GM18868 (cell line): ENCODE measurements at regions not wholly inside any gene's neighbourhood (a gene's known extent, or its start where the extent isn't known, plus 50 kb on each side); places are given as distances from the start of the nearest gene placed in this dataset.

Source experiments
- ATAC-seq: cut with Tn5 transposase; IDR thresholded peaks from one replicate; pipeline ENCODE4 v1.9.1; 2021; ENCODE audit warnings: mild to moderate bottlenecking, moderate library complexity; ENCODE audit not compliant: unreplicated experiment

DNA sequence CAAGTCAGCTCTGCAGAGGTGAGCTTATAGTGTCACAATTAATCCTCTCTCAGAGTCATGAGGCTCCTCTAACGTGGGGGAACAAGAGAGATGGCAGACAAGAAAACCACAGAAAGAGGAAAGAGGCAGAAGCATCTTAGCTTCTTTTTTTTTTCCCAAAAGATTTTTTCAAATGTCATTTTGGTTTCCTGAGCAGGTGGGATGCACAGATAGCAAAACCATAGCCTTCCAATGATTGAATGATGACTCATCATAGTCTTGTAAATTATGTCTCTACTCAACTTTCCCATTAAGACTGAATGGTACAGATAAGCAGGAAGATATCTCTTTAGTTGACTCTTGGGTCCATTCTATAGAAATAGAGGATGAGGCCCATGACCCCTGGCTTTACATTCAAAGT lies 162.8 kb upstream of the ZFHX3 start:
- no peak for ATAC-seq

DNA sequence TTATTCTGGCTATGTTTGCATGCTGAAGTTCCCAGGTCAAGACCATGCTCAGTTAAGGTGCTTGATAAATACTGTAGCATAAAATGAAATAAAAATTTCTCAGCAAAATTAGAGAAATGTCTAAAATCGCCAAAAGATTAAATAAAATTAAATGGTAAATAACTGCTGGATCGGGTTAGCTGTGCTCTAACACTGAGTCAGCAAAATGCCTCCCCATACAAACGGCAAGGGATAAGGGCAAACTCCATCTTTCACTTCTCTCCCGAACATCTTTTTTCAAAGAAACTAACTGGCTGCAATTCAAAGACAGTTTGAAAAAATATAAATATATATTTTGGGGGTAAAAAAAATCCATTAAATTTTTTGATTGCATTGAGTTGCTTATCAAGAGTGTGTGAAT lies 162.2 kb upstream of the ZFHX3 start:
- no peak for ATAC-seq

DNA sequence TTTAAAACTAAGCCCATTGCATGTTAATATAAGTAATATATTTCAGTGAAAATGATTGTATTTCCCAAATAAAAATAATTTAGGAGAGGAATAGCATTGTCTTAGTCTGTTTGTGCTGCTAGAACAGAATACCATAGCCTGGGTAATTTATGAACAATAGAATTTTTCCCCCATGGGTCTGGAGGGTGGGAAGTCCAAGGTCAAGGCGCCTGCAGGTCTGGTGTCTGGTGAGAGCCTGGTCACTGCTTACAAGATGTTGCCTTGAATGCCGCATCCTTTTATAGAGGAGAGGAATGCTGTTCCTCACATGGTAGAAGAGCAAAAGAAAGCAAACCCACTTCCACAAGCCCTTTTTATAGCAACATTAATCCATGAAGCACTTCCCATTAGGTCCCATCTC lies 161.3 kb upstream of the ZFHX3 start:
- no peak for ATAC-seq

DNA sequence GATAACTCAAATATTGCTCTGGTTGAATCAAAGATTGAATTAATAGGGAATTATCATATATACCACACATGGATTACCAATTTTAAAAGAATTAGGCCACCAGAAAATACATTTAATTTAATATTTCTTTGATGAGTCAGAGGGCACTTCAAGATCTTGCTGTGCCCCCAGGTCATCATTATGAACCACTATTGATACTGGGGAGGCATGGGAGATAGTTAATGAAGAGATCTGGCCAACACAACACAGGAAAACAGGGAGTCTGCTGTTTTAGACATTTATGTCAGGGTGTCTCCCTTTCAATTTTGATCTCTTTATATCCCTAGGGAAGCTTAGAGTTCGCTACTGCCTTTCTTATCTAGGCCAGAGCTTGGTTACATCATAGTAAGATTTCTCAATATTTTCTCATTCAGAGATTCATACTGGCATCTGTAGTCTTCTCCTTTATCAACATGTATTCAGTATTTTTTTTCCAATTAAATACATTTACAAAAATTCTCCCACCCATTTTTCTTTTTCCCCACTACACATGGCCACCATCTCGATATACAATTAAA lies 158.3 kb upstream of the ZFHX3 start:
- no peak for ATAC-seq

DNA sequence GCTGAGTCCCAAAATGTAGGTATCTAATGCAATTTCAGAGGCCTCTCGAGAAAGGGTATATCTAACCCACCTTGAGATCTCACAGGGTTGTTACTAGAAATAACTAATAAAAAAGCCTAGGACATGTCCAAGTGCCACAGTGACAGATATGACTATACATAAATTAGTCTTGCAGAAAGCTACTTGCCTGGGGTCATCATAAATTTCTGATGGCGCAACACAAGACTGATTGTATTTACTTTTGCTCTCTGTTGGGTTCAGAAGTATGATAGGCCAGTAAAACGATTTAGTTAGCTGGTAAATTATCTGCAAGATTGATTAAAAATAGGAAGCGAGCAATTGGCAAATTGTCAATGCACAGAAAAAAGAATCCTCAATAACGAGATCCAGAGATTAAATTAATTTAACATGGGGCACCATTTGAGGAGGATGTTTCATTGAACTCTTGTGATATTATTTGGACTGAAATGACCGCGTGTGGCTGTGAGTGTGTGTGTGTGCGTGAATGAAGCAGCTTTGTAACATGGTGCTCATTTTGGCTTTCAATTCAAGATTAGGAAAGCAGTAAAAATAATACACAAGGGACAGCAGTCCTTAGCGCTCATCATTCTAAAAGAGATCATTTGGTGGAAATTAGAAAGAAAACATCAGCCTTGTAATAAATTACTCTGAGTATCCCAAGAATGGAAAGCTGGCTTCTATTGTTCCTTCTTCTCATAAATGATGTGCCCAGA lies 157.4 kb upstream of the ZFHX3 start:
- ATAC-seq: no peak

DNA sequence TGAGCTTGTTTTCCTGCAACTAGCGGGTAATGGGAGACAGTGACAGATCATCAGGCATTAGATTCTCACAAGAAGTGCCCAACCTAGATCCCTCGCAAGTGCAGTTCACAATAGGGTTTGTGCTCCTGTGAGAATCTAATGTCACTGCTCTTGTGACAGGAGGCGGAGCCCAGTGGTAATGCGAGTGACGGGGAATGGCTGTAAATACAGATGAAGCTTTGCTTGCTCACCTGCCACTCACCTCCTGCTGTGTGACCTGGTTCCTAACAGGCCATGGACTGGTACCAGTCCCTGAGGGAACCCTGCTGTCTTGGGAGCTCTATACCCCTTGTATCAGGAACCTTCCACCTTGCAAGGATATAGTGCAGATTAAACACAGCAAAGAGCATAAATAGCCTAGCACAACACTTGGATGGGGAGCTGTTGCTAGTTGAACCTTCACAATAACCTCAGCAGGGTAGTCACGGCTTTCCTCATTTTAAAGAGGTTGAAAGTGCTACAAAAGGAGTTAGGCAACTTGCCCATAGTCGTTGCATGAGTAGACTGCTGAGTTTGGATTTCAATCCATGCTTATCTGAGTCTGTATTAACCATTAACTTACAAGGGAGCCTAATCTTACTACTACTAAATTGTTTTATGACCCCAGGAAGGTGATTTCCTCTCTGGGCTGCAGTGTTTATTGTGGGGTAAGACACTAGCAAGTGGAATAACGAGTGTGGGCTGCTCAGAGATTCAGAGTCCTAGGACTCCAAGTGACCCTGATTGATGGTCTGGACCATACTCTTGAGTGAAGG lies 156.6 kb upstream of the ZFHX3 start:
- no peak for ATAC-seq

DNA sequence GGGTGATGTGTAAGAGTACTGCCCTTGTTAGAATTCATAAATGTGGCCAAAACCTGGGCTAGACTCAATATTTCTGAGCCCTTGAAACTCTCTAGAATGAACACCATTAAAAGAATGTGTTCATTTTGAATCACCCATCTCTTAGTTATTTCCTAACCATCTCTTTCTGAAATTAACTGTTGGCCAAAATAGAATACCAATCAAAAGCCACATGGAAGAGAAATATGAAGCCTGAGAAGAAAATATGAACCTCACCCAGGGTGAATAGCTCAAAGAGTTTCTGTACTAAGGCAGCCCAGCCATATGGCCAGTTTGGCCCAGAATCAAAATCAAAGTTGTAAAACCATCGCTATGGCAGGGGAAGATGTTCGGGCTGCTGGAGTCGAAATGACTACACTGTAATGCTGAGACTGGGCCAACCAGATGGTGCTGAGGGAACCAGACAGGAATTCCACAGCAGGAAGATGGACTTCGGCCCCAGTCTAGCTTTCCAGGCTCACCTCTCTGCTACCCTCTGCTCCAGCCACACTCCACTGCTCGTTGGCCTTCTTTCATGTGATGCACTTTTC lies 154.3 kb upstream of the ZFHX3 start:
- ATAC-seq: no peak

DNA sequence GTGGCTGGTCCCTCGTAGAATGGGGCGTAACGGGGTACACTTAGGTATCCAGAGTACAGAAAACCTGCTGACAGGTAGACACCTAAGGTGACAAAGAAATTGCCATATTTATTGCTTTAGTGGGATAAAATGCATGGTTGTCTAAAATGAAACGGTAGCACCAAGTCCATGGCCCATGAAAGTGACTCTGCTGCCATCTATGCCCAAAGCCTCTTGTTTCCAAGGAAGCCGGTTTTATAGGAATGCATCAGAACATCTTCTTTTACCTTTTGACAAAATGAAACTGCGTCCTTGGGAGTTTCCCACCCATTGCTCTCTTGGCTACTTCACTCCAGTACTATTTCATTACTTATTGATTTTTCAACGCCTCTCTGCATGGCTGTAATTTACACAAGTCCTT lies 151.3 kb upstream of the ZFHX3 start:
- ATAC-seq: no peak

DNA sequence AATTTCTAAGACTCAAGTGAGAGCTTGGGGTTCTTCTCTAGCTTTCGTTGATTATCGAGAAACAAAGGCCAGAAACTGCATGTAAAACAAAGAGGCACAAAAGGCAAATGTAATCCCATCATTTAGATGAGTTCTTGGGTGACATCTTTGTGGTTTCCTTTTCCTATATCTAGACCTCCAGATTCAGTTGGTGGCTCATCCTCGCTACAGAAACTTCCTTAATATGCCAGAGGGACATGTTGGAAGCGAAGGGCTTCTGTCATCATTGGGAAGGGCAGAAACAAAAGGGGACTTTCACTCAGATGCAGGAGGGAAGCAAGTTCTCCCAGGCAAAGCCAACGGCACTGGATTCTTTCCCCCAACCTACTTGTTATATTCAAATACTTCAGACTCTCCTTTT lies 150.6 kb upstream of the ZFHX3 start:
- ATAC-seq: no peak

DNA sequence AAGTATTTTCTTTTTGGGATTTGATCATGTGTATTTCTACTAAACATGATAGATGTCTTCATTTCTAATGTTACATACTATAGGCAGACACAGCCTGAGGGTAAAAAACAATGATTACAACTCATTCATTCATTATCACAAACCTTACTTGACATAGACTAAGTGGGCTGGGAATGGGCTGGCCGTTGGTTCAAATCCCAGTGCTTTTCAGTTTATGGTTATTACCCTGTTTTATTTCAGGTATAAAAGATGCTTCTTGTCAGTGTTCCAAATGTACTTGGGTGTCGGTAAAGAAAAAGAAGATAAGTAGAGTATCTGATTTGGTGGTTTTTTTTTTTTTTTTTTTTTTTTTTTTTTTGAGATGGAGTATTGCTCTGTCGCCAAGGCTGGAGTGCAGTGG lies 149.7 kb upstream of the ZFHX3 start:
- no peak for ATAC-seq

DNA sequence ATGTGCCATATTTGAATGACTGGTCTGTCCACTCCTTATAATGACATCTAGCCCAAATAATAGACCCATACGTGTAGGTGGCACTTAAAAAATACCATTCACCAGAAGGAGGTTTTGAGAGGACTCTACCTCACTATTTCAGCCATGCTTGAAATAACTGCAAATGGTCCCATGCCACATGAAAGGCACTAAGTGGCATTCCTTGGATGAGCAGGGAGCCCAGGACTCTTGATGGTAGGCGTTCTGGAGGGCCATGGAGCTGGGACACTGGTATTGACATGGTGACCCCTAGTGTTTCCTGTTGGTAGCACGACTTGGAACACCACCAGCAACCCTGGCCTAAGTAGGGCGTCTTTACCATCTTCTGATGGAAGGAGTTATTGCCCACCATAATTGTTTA lies 148.7 kb upstream of the ZFHX3 start:
- ATAC-seq: peak; percentile 82

DNA sequence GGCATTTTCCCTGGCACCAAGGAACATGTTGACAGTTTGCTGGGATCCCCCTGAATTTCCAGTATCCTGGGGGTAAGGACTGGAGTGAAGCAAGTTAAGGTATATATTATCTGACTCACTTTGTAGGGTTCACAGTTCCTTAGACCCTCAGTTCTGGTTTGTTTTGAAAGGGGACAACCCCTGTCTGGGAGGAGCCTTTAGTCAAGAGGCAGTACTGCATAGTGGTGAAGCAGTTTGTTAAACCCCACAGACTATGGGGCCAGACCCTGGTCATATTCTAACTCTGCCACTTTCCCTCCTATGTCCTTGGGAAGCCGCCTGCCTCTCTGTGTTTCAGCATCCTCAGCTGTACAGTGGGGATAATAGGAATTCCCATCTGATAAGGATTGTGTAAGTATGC lies 145.5 kb upstream of the ZFHX3 start:
- ATAC-seq: no peak

DNA sequence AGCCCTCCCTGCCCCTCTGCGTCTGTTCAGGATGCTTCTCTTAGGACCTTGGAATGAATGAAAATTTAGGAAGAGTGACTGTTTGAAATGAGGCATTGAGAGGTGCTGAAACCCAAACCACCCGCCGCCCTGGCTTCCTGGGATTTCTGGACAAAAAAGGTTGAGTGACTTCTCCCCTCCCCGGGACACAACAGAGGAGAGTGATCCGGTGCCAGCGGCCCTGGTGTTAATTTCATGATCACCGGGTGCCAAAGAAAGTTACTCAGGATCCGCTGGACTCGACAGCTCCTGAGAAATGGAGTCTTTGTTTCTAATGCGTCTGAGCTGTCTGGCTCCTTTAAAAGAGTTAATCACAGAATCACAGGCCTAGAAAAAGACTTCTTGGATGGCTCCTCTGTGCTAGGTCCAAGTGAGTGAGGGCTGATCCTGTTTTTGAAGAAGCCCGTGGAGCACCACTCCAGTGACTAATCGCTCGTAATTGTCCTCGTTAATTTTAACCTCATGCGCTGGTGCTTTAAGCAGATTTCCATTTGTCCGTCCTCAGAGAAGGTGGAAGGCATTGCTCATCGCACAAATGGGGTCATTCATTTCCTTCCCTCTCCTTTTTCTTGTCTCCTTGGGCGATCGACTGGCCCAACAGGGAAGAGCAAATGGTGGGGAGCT lies 144.4 kb upstream of the ZFHX3 start:
- no peak for ATAC-seq

DNA sequence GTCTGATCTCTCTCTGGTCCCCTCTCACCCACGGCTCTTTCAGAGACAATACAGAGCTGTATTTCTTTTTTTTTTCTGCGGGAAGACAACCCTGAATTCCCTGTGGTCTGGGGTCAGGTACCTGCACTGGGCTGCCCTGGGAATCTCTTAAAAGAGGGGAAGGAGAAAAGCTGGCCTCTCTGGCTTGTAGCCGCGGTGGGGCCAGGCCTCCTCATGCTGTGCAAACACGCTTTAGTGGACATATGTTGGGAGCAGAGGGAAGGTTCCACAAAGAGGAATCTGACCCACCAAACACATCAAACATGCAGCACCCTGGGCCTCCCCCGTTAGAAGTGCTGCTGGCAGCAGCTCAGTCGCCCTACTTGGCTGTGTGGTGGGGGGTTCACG lies 143.7 kb upstream of the ZFHX3 start:
- no peak for ATAC-seq

DNA sequence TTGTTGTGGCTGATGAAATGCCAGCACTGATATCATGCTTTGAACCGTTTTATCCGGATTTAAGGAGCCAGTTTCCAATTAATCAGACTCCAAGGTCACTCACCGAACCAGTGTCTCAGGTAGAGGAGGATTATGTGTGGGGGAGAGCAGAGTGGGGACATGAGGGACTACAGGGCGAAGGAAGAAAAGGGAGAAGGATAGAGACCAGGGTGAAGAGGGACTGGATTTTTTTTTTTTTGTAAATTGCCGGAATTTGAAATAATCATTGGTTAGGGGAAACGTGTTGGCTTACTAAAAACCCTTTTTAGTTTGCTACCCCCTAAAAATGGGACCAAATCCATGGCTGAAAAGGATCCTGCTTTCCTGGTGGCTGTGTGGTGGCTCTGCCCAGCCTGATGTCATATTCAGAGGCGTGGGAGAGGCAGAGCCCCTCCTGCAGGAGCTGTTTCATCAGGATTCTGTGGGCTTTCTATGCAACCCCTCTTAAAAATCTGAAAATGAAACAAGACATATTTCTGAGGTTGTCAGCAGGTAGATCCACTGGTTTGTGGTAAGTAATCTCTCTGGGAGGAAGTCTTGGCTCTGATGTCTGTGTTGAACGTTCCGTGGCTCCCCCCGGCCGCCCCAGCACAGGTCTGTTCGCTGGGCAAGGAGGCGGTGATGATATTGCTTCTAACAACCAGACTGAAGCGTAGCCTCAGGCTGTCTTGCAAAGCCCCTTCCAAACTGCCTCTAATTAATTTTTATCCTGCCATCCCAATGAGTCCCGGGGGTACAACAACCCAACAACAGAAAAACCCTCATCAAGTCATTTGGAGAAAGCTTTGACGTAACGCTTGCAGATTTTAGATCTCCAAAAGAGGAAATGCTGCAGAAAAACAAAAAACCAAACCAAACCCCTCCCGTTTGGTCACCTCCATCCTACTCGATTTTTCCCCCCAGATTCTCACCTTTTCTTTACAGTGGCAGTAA lies 143.0 kb upstream of the ZFHX3 start:
- ATAC-seq: no peak

DNA sequence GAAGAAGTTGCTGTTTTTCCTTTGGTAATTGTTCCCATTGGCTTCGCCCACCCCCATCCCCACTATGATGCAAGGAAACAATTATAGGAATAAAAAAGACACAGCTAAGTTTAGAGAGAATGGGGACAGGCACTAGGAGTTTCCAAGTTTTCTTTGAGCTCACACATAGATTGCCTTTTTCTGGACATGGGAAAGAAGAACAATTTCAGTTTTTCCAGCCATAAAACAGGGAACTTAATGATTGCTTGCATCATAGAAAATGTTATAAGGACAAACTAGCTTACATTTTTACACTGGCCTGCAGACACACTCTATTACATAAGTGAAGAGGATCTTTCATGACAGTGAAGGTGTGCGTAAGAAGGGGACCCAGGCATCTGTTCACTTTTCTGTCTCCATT lies 142.3 kb upstream of the ZFHX3 start:
- no peak for ATAC-seq

DNA sequence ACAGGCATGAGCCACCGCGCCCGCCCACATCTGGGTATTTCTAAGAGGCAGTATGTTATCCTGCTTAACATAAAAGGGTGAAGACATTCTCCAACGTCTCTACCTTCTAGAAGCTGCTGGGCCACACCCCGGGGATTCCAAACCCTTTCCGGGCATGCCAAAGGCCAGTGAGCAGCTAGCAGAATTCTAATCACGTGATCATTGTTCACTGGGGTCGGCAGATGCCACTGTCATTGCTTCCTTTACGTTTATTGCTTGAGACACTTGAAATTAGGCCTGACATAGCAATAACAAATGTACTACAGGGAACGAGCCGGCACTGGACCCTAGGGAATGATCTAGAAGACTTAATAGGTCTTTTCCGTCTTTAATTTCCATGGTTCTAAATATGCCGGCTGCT lies 141.2 kb upstream of the ZFHX3 start:
- ATAC-seq: no peak

DNA sequence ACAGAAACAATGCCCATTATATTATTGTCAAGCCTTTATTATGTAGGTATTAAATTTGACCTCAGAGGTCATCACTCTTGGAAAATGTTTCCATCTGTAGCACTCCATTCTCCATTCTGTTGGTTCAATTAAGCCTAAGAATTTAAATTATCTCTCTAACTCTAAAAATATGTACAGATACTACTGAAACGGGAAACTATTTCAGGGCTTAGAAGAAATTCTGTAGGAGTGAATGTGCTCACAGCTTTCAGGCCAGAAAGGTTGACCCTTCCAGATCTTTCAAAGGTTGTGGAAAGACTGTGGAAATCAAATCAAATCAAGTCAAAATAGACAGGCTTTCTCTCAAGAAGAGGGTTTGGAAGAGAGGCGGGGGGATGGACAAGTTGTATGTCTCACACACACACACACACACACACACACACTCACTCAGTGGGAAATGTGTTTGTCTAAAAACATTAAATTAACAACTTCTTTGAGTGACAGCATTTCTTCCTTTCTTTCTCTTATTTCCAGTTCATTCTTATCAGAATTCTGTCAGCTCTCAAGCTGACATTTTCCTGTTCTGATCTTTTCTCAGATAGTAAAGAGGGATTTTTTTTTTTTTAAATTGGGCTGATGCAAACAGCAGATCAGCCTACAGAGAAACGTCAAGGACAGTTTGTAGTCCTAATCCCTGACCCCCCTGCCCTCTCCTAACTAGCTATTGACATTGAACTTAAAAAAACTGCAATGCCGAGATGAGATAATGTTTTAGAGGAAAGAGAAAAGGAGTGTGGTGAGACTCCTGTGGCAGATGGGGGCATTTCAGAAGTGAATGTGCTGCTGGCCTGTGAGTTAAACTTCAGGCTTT lies 139.0 kb upstream of the ZFHX3 start:
- ATAC-seq: no peak

DNA sequence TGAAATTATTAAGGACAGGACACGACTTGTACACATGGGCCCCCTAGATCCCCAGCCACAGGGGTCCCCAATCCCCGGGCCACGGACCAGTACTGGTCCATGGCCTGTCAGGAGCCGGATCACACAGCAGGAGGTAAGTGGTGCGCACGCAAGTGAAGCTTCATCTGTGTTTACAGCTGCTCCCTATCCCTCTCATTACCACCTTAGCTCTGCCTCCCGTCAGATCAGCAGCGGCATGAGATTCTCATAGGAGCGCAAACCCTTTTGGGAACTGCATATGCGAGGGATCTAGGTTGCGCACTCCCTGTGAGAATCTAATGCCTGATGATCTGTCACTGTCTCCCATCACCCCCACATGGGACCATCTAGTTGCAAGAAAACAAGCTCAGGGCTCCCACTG lies 137.8 kb upstream of the ZFHX3 start:
- ATAC-seq: no peak
